KMS-11 (cell line): ENCODE measurements at regions not wholly inside any gene's neighbourhood (a gene's known extent, or its start where the extent isn't known, plus 50 kb on each side); places are given as distances from the start of the nearest gene placed in this dataset.

Source experiments
- H2AFZ ChIP-seq: fragments of 200-600 bp; sonication (generic); 2 replicates; pipeline ENCODE4 v1.6.1; 2016; ENCODE audit warnings: antibody characterized with exemption, mixed run types, low read depth
- H3K27ac ChIP-seq: fragments of 200-600 bp; sonication (generic); 2 replicates; pipeline ENCODE4 v1.6.1; 2016; ENCODE audit warnings: mild to moderate bottlenecking, mixed run types
- H3K27me3 ChIP-seq: fragments of 200-600 bp; sonication (generic); 2 replicates; pipeline ENCODE4 v1.6.1; 2017; ENCODE audit warnings: mild to moderate bottlenecking, low read depth, mixed run types, moderate library complexity; ENCODE audit not compliant: insufficient read depth
- H3K36me3 ChIP-seq: fragments of 200-600 bp; sonication (generic); 2 replicates; pipeline ENCODE4 v1.6.1; 2017; ENCODE audit warnings: mild to moderate bottlenecking, mixed run types; ENCODE audit not compliant: insufficient read depth
- H3K4me1 ChIP-seq: fragments of 200-600 bp; sonication (generic); 2 replicates; pipeline ENCODE4 v1.6.1; 2016; ENCODE audit warnings: mild to moderate bottlenecking, low read depth, mixed run types; ENCODE audit not compliant: poor library complexity, severe bottlenecking
- H3K4me2 ChIP-seq: fragments of 200-600 bp; sonication (generic); 2 replicates; pipeline ENCODE4 v1.7.0; 2016; ENCODE audit warnings: mild to moderate bottlenecking, mixed run types
- H3K4me3 ChIP-seq: fragments of 200-600 bp; sonication (generic); IDR thresholded peaks from 2 replicates; pipeline ENCODE4 v1.6.1; 2017; ENCODE audit warnings: low read depth, low read length, mixed read lengths; ENCODE audit not compliant: insufficient read depth
- H3K79me2 ChIP-seq: fragments of 200-600 bp; sonication (generic); 2 replicates; pipeline ENCODE4 v1.6.1; 2016; ENCODE audit warnings: low read depth, mixed run types; ENCODE audit not compliant: insufficient read depth
- H3K9ac ChIP-seq: fragments of 200-600 bp; sonication (generic); 2 replicates; pipeline ENCODE4 v1.6.1; 2016; ENCODE audit warnings: mild to moderate bottlenecking, mixed run types
- H4K20me1 ChIP-seq: fragments of 200-600 bp; sonication (generic); 2 replicates; pipeline ENCODE4 v1.6.1; 2016; ENCODE audit warnings: mild to moderate bottlenecking, mixed run types; ENCODE audit not compliant: insufficient read depth
- CTCF ChIP-seq: fragments of 200-600 bp; sonication (generic); conservative IDR thresholded peaks from 2 replicates; pipeline ENCODE4 v1.6.1; 2017; ENCODE audit warnings: low read depth, mild to moderate bottlenecking, antibody characterized with exemption, low read length, moderate library complexity, mixed read lengths

- no peak overlapping the region for H3K9ac ChIP-seq
- H3K4me3 ChIP-seq = no peak overlapping the region
- H3K27me3 ChIP-seq = no peaks in the 10 kb centered on the region
- no peaks in the 10 kb centered on the region for H3K79me2 ChIP-seq
- H2AFZ ChIP-seq = no peak overlapping the region
- no peak overlapping the region for H3K4me2 ChIP-seq
- no peak overlapping the region for H3K27ac ChIP-seq
- no peak for TF ChIP-seq CTCF
- no peaks in the 10 kb centered on the region for H4K20me1 ChIP-seq
- H3K4me1 ChIP-seq = no peaks in the 10 kb centered on the region
- H3K36me3 ChIP-seq = no peaks in the 10 kb centered on the region
Measured at GRCh38 chr1:238264951-238265350, 374.2 kb upstream of the ZP4 start.

GRCh38 chr1:238258510-238258909 lies 367.8 kb upstream of the ZP4 start:
- no peak overlapping the region for H2AFZ ChIP-seq
- no peaks in the 10 kb centered on the region for H3K36me3 ChIP-seq
- H3K27me3 ChIP-seq = no peaks in the 10 kb centered on the region
- no peak overlapping the region for H3K4me3 ChIP-seq
- H3K9ac ChIP-seq = no peak overlapping the region
- H3K4me2 ChIP-seq = no peak overlapping the region
- no peaks in the 10 kb centered on the region for H3K4me1 ChIP-seq
- no peak for TF ChIP-seq CTCF
- no peaks in the 10 kb centered on the region for H4K20me1 ChIP-seq
- H3K79me2 ChIP-seq = no peaks in the 10 kb centered on the region
- H3K27ac ChIP-seq = no peak overlapping the region

GRCh38 chr1:238257018-238257621 lies 366.4 kb upstream of the ZP4 start:
- Histone ChIP-seq H3K4me3 (no peak overlapping the region), H3K27ac (no peak overlapping the region), H3K27me3 (no peaks in the 10 kb centered on the region), H3K4me2 (no peak overlapping the region), H3K4me1 (no peaks in the 10 kb centered on the region), H3K36me3 (no peaks in the 10 kb centered on the region), H2AFZ (no peak overlapping the region), H3K9ac (no peak overlapping the region), H4K20me1 (no peaks in the 10 kb centered on the region), H3K79me2 (no peaks in the 10 kb centered on the region)
- no peak for TF ChIP-seq CTCF

GRCh38 chr1:238254935-238255334 lies 364.2 kb upstream of the ZP4 start:
- Histone ChIP-seq H2AFZ (no peak overlapping the region), H3K4me3 (no peak overlapping the region), H3K4me2 (no peak overlapping the region), H3K9ac (no peak overlapping the region), H4K20me1 (no peaks in the 10 kb centered on the region), H3K27ac (no peak overlapping the region), H3K4me1 (no peaks in the 10 kb centered on the region), H3K79me2 (no peaks in the 10 kb centered on the region), H3K36me3 (no peaks in the 10 kb centered on the region), H3K27me3 (no peaks in the 10 kb centered on the region)
- TF ChIP-seq CTCF = no peak
